HEK293 (cell line): ENCODE measurements at regions not wholly inside any gene's neighbourhood (a gene's known extent, or its start where the extent isn't known, plus 50 kb on each side); places are given as distances from the start of the nearest gene placed in this dataset.

Experiments
- CTCF ChIP-seq: fragments of 450-650 bp; formaldehyde crosslinking; IDR thresholded peaks from 2 replicates; pipeline ENCODE4 v1.5.1; 2016; ENCODE audit warnings: missing biosample characterization, missing genetic modification characterization
- KLF8 ChIP-seq: fragments of 450-650 bp; formaldehyde crosslinking; IDR thresholded peaks from 2 replicates; pipeline ENCODE4 v1.5.1; 2016; ENCODE audit warnings: missing biosample characterization, missing genetic modification characterization
- TSHZ1 ChIP-seq: fragments of 450-650 bp; formaldehyde crosslinking; IDR thresholded peaks from 2 replicates; pipeline ENCODE4 v1.5.1; 2016; ENCODE audit warnings: missing biosample characterization, missing genetic modification characterization, borderline replicate concordance
- ZNF274 ChIP-seq, 2 experiments: fragments of 200-500 bp in 1 of 2; fragments of 450-650 bp in 1 of 2; sonication (Bioruptor generic) in 1 of 2; formaldehyde crosslinking in 1 of 2; IDR thresholded peaks; 2 replicates each; pipeline versions ENCODE4 v1.5.1 to v1.6.1; 2014 to 2016; ENCODE audit warnings: borderline replicate concordance in 1 of 2, inconsistent platforms in 1 of 2, low read length in 1 of 2, missing biosample characterization in 1 of 2, missing genetic modification characterization in 1 of 2
- ZNF555 ChIP-seq: fragments of 450-650 bp; formaldehyde crosslinking; conservative IDR thresholded peaks from 2 replicates; pipeline ENCODE4 v1.5.1; 2017; ENCODE audit warnings: missing biosample characterization, mild to moderate bottlenecking, missing genetic modification characterization, inconsistent platforms
- ZNF704 ChIP-seq: fragments of 450-650 bp; formaldehyde crosslinking; IDR thresholded peaks from 2 replicates; pipeline ENCODE4 v1.5.1; 2016; ENCODE audit warnings: missing biosample characterization, missing genetic modification characterization
- TF ChIP-seq, protein P1 (sequence below): fragments of 450-650 bp; formaldehyde crosslinking; IDR thresholded peaks from 2 replicates; pipeline ENCODE4 v1.5.1; 2016; ENCODE audit warnings: missing biosample characterization, missing genetic modification characterization
- TF ChIP-seq, protein P2 (sequence below): fragments of 450-650 bp; formaldehyde crosslinking; IDR thresholded peaks from 2 replicates; pipeline ENCODE4 v1.5.1; 2016; ENCODE audit warnings: missing biosample characterization, missing genetic modification characterization, low read depth
- TF ChIP-seq, protein P3 (sequence below): fragments of 450-650 bp; formaldehyde crosslinking; conservative IDR thresholded peaks from 2 replicates; pipeline ENCODE4 v1.5.1; 2016; ENCODE audit warnings: low read depth, missing biosample characterization, missing genetic modification characterization

- TF ChIP-seq, protein P1, sequence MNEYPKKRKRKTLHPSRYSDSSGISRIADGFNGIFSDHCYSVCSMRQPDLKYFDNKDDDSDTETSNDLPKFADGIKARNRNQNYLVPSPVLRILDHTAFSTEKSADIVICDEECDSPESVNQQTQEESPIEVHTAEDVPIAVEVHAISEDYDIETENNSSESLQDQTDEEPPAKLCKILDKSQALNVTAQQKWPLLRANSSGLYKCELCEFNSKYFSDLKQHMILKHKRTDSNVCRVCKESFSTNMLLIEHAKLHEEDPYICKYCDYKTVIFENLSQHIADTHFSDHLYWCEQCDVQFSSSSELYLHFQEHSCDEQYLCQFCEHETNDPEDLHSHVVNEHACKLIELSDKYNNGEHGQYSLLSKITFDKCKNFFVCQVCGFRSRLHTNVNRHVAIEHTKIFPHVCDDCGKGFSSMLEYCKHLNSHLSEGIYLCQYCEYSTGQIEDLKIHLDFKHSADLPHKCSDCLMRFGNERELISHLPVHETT (tag by site-specific recombination): no peak
- TF ChIP-seq CTCF (tag by site-specific recombination) (no peak), ZNF704 (tag by site-specific recombination) (no peak), ZNF274 (IDR thresholded peaks at IDR 0.05; ENCODE audit: low read length) (no peak), ZNF274 (tag by site-specific recombination; IDR thresholded peaks at IDR 0.05; ENCODE audit: borderline replicate concordance) (no peak), ZNF555 (tag by site-specific recombination) (no peak), KLF8 (no peak), TSHZ1 (no peak)
- TF ChIP-seq, protein P2, sequence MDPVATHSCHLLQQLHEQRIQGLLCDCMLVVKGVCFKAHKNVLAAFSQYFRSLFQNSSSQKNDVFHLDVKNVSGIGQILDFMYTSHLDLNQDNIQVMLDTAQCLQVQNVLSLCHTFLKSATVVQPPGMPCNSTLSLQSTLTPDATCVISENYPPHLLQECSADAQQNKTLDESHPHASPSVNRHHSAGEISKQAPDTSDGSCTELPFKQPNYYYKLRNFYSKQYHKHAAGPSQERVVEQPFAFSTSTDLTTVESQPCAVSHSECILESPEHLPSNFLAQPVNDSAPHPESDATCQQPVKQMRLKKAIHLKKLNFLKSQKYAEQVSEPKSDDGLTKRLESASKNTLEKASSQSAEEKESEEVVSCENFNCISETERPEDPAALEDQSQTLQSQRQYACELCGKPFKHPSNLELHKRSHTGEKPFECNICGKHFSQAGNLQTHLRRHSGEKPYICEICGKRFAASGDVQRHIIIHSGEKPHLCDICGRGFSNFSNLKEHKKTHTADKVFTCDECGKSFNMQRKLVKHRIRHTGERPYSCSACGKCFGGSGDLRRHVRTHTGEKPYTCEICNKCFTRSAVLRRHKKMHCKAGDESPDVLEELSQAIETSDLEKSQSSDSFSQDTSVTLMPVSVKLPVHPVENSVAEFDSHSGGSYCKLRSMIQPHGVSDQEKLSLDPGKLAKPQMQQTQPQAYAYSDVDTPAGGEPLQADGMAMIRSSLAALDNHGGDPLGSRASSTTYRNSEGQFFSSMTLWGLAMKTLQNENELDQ: no peak
- TF ChIP-seq, protein P3, sequence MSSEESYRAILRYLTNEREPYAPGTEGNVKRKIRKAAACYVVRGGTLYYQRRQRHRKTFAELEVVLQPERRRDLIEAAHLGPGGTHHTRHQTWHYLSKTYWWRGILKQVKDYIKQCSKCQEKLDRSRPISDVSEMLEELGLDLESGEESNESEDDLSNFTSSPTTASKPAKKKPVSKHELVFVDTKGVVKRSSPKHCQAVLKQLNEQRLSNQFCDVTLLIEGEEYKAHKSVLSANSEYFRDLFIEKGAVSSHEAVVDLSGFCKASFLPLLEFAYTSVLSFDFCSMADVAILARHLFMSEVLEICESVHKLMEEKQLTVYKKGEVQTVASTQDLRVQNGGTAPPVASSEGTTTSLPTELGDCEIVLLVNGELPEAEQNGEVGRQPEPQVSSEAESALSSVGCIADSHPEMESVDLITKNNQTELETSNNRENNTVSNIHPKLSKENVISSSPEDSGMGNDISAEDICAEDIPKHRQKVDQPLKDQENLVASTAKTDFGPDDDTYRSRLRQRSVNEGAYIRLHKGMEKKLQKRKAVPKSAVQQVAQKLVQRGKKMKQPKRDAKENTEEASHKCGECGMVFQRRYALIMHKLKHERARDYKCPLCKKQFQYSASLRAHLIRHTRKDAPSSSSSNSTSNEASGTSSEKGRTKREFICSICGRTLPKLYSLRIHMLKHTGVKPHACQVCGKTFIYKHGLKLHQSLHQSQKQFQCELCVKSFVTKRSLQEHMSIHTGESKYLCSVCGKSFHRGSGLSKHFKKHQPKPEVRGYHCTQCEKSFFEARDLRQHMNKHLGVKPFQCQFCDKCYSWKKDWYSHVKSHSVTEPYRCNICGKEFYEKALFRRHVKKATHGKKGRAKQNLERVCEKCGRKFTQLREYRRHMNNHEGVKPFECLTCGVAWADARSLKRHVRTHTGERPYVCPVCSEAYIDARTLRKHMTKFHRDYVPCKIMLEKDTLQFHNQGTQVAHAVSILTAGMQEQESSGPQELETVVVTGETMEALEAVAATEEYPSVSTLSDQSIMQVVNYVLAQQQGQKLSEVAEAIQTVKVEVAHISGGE: no peak
Measured at GRCh38 chr4:33780952-33781791, 2463.1 kb downstream of the ARAP2 start.
